H1 (cell line): ENCODE measurements at regions not wholly inside any gene's neighbourhood (a gene's known extent, or its start where the extent isn't known, plus 50 kb on each side); places are given as distances from the start of the nearest gene placed in this dataset.

ENCODE experiments used
- CTCF ChIA-PET: fragments of 300-600 bp; sonication (Branson Sonifier 250); formaldehyde crosslinking; loops from one replicate; lab custom pipeline; 2021; ENCODE audit not compliant: partially characterized antibody; lab: Charles Lee
- POLR2A ChIA-PET: fragments of 300-600 bp; sonication (Branson Sonifier 250); formaldehyde crosslinking; loops from one replicate; lab custom pipeline; 2021; ENCODE audit warnings: inconsistent platforms; ENCODE audit not compliant: partially characterized antibody; lab: Charles Lee
- DNase-seq, 2 experiments: peaks; one replicate each; pipeline versions ENCODE4 v3.0.0 to v3.0.0-alpha.2; 2010 to 2022; ENCODE audit warnings: low spot score in 2 of 2, low read depth in 1 of 2, mixed read lengths in 1 of 2
- FAIRE-seq: peaks from 2 replicates; lab custom pipeline; 2011; peaks lifted over from hg19 to GRCh38; lab: Jason Lieb, UNC
- H2AFZ ChIP-seq: 2 replicates; pipeline ENCODE4 v1.8.1; 2012; ENCODE audit warnings: low read length, inconsistent platforms
- H2AK5ac ChIP-seq: 2 replicates; pipeline ENCODE4 v1.6.1; 2013; ENCODE audit warnings: low read depth, low read length
- H2BK120ac ChIP-seq: replicated peaks from 2 replicates; pipeline ENCODE3; 2013; ENCODE audit warnings: low read depth, low read length, inconsistent platforms
- H2BK12ac ChIP-seq: 2 replicates; pipeline ENCODE4 v1.6.1; 2013; ENCODE audit warnings: low read depth, low read length
- H2BK15ac ChIP-seq: 2 replicates; pipeline ENCODE4 v1.6.1; 2013; ENCODE audit warnings: low read length
- H2BK20ac ChIP-seq: 2 replicates; pipeline ENCODE4 v1.6.1; 2013; ENCODE audit warnings: low read length
- H2BK5ac ChIP-seq: 2 replicates; pipeline ENCODE4 v1.6.1; 2013; ENCODE audit warnings: low read depth, low read length
- H3K14ac ChIP-seq: 2 replicates; pipeline ENCODE4 v1.6.1; 2013; ENCODE audit warnings: inconsistent platforms; ENCODE audit not compliant: insufficient read length
- H3K18ac ChIP-seq: 2 replicates; pipeline ENCODE4 v1.6.1; 2013; ENCODE audit warnings: low read length; ENCODE audit errors: extremely low read depth
- H3K23ac ChIP-seq: 2 replicates; pipeline ENCODE4 v1.6.1; 2013; ENCODE audit warnings: inconsistent platforms; ENCODE audit not compliant: insufficient read length
- H3K23me2 ChIP-seq: 2 replicates; pipeline ENCODE4 v1.6.1; 2013; ENCODE audit warnings: low read depth, low read length
- H3K27ac ChIP-seq: 2 replicates; pipeline ENCODE4 v1.6.1; 2011; ENCODE audit warnings: low read depth, low read length, inconsistent platforms
- H3K27me3 ChIP-seq, 4 experiments: replicated peaks in 1 of 4; 1 replicate in 1 of 4; 2 replicates in 3 of 4; pipeline versions ENCODE4 v1.6.1 to v1.8.1; 2011 to 2013; ENCODE audit warnings: low read length in 3 of 4, mild to moderate bottlenecking in 3 of 4, inconsistent platforms in 2 of 4, mixed read lengths in 2 of 4, moderate library complexity in 1 of 4; ENCODE audit not compliant: control insufficient read depth in 3 of 4, insufficient read depth in 3 of 4; ENCODE audit errors: extremely low read depth in 1 of 4
- H3K36me3 ChIP-seq, 4 experiments: 2 replicates each; pipeline versions ENCODE4 v1.6.1 to v1.8.1; 2011 to 2013; ENCODE audit warnings: mild to moderate bottlenecking in 4 of 4, low read length in 3 of 4, moderate library complexity in 2 of 4, control low read depth in 1 of 4, inconsistent platforms in 1 of 4; ENCODE audit not compliant: insufficient read depth in 4 of 4, control insufficient read depth in 2 of 4
- H3K4ac ChIP-seq: replicated peaks from 2 replicates; pipeline ENCODE3; 2013; ENCODE audit warnings: low read length, low read depth, mixed read lengths, inconsistent platforms; ENCODE audit not compliant: insufficient read length
- H3K4me1 ChIP-seq, 4 experiments: replicated peaks in 1 of 4; 1 replicate in 1 of 4; 2 replicates in 3 of 4; pipeline versions ENCODE4 v1.6.1 to v1.8.1; 2011 to 2013; ENCODE audit warnings: low read length in 3 of 4, inconsistent platforms in 2 of 4, mixed read lengths in 1 of 4; ENCODE audit not compliant: insufficient read depth in 4 of 4, control insufficient read depth in 3 of 4
- H3K4me2 ChIP-seq, 2 experiments: 2 replicates each; pipeline versions ENCODE4 v1.6.1 to v1.8.1; 2011 to 2013; ENCODE audit warnings: low read depth in 2 of 2, low read length in 2 of 2, control low read depth in 1 of 2, inconsistent platforms in 1 of 2, mild to moderate bottlenecking in 1 of 2; ENCODE audit not compliant: insufficient read depth in 1 of 2
- H3K4me3 ChIP-seq, 4 experiments: fragments of 200-600, 300-600 bp in 1 of 4; sonication (generic), shearing (Covaris generic), sonication (Bioruptor Twin) in 1 of 4; 2 replicates each; pipeline versions ENCODE4 v1.5.1 to v1.8.1; 2011 to 2016; ENCODE audit warnings: low read length in 4 of 4, low read depth in 3 of 4, control low read depth in 2 of 4, inconsistent platforms in 2 of 4, mild to moderate bottlenecking in 2 of 4, mixed read lengths in 1 of 4, moderate library complexity in 1 of 4; ENCODE audit not compliant: insufficient read depth in 2 of 4; ENCODE audit errors: extremely low read depth in 1 of 4
- H3K56ac ChIP-seq: replicated peaks from 2 replicates; pipeline ENCODE3; 2013; ENCODE audit warnings: low read depth, mild to moderate bottlenecking, mixed read lengths, low read length, inconsistent platforms; ENCODE audit not compliant: insufficient read length
- H3K79me1 ChIP-seq: 2 replicates; pipeline ENCODE4 v1.6.1; 2013; ENCODE audit warnings: low read depth, low read length, control low read depth
- H3K79me2 ChIP-seq, 2 experiments: 2 replicates each; pipeline versions ENCODE4 v1.6.1 to v1.8.1; 2012 to 2013; ENCODE audit warnings: low read length in 2 of 2, mild to moderate bottlenecking in 2 of 2, inconsistent platforms in 1 of 2; ENCODE audit not compliant: insufficient read depth in 2 of 2, control insufficient read depth in 1 of 2
- H3K9ac ChIP-seq, 4 experiments: replicated peaks in 1 of 4; 1 replicate in 1 of 4; 2 replicates in 3 of 4; pipeline versions ENCODE4 v1.6.1 to v1.8.1; 2011 to 2013; ENCODE audit warnings: low read depth in 3 of 4, low read length in 3 of 4, control low read depth in 2 of 4, mild to moderate bottlenecking in 2 of 4, moderate library complexity in 2 of 4, inconsistent platforms in 1 of 4; ENCODE audit errors: extremely low read depth in 1 of 4
- H3K9me3 ChIP-seq, 2 experiments: 2 replicates each; pipeline versions ENCODE4 v1.6.1 to v1.8.1; 2012 to 2013; ENCODE audit warnings: mild to moderate bottlenecking in 2 of 2, moderate library complexity in 2 of 2, control low read depth in 1 of 2, inconsistent platforms in 1 of 2, low read depth in 1 of 2, low read length in 1 of 2, mixed read lengths in 1 of 2; ENCODE audit not compliant: insufficient read depth in 2 of 2
- H4K20me1 ChIP-seq, 2 experiments: replicated peaks in 1 of 2; 2 replicates each; pipeline versions ENCODE3 to v1.8.1; 2011 to 2013; ENCODE audit warnings: inconsistent platforms in 2 of 2, low read length in 2 of 2, mild to moderate bottlenecking in 1 of 2; ENCODE audit not compliant: insufficient read depth in 2 of 2, control insufficient read depth in 1 of 2
- H4K5ac ChIP-seq: 2 replicates; pipeline ENCODE4 v1.6.1; 2013; ENCODE audit warnings: low read length, low read depth, mixed read lengths, inconsistent platforms; ENCODE audit not compliant: insufficient read length
- H4K8ac ChIP-seq: 2 replicates; pipeline ENCODE4 v1.8.0; 2013; ENCODE audit warnings: mild to moderate bottlenecking, moderate library complexity, low read length, inconsistent platforms; ENCODE audit not compliant: insufficient read depth; ENCODE audit errors: extremely low read depth
- H4K91ac ChIP-seq: replicated peaks from 2 replicates; pipeline ENCODE3; 2013; ENCODE audit warnings: low read length, mixed read lengths, inconsistent platforms; ENCODE audit not compliant: insufficient read length
- CEBPB ChIP-seq: IDR thresholded peaks from 2 replicates; pipeline ENCODE4 v1.6.1; 2012; ENCODE audit warnings: low read depth, low read length
- HDAC2 ChIP-seq, 2 experiments: fragments of 300-600 bp in 1 of 2; sonication (generic) in 1 of 2; IDR thresholded peaks; 2 replicates each; pipeline ENCODE4 v1.6.1; 2011 to 2012; ENCODE audit warnings: low read depth in 2 of 2, low read length in 2 of 2, mild to moderate bottlenecking in 2 of 2, moderate library complexity in 2 of 2, borderline replicate concordance in 1 of 2, inconsistent platforms in 1 of 2
- KDM4A ChIP-seq: IDR thresholded peaks from one replicate; pipeline ENCODE4 v1.7.1; 2012; ENCODE audit warnings: low read depth, mild to moderate bottlenecking, moderate library complexity, low read length, inconsistent platforms; ENCODE audit not compliant: severe bottlenecking
- KDM5A ChIP-seq: fragments of 200-600 bp; IDR thresholded peaks from 2 replicates; pipeline ENCODE4 v1.7.1; 2012; ENCODE audit warnings: mild to moderate bottlenecking, low read length, inconsistent platforms, mixed read lengths
- NRF1 ChIP-seq: IDR thresholded peaks from 2 replicates; pipeline ENCODE4 v1.6.1; 2011; ENCODE audit warnings: mild to moderate bottlenecking, low read depth, low read length, improper control_type of control experiment
- PHF8 ChIP-seq: fragments of 200-600 bp; sonication (generic); conservative IDR thresholded peaks from 2 replicates; pipeline ENCODE4 v1.7.1; 2012; ENCODE audit warnings: low read depth, mild to moderate bottlenecking, inconsistent platforms, low read length, moderate library complexity
- RAD21 ChIP-seq, 2 experiments: IDR thresholded peaks in 1 of 2; conservative IDR thresholded peaks in 1 of 2; 2 replicates each; pipeline ENCODE4 v1.6.1; 2011; ENCODE audit warnings: low read depth in 2 of 2, low read length in 2 of 2, improper control_type of control experiment in 1 of 2, inconsistent platforms in 1 of 2, mild to moderate bottlenecking in 1 of 2, moderate library complexity in 1 of 2
- RNF2 ChIP-seq: fragments of 200-900, 300-1000 bp; sonication (generic); IDR thresholded peaks from 2 replicates; pipeline ENCODE4 v1.7.1; 2016; ENCODE audit warnings: borderline replicate concordance, low read depth, mild to moderate bottlenecking, antibody characterized with exemption, low read length; ENCODE audit not compliant: poor library complexity, severe bottlenecking; ENCODE audit errors: missing control alignments
- SIRT6 ChIP-seq: IDR thresholded peaks from one replicate; pipeline ENCODE4 v1.7.1; 2012; ENCODE audit warnings: low read length, inconsistent platforms
- SP2 ChIP-seq: IDR thresholded peaks from 2 replicates; pipeline ENCODE4 v1.6.1; 2012; ENCODE audit warnings: mild to moderate bottlenecking, low read length, inconsistent platforms
- TAF7 ChIP-seq: optimal IDR thresholded peaks from 2 replicates; pipeline ENCODE3; 2011; ENCODE audit warnings: low read depth, mild to moderate bottlenecking, inconsistent platforms, low read length, moderate library complexity, borderline replicate concordance
- TCF12 ChIP-seq: IDR thresholded peaks from 2 replicates; pipeline ENCODE4 v1.6.1; 2011; ENCODE audit warnings: low read depth, mild to moderate bottlenecking, low read length
- ZNF274 ChIP-seq: IDR thresholded peaks from 2 replicates; pipeline ENCODE4 v1.7.0; 2012; ENCODE audit warnings: low read length, borderline replicate concordance; ENCODE audit errors: extremely low read depth
- WGBS, 2 experiments: shearing (Covaris generic) in 1 of 2; methylation state at CpG; one replicate each; pipeline versions ENCODE4 v1.1.6 to v1.1.7; 2013 to 2015; ENCODE audit warnings: low lambda C conversion rate in 2 of 2, mixed read lengths in 2 of 2, inconsistent platforms in 1 of 2, low coverage in 1 of 2, missing lambda C conversion rate in 1 of 2; ENCODE audit not compliant: insufficient replicate concordance in 2 of 2, insufficient coverage in 1 of 2, insufficient read length in 1 of 2; ENCODE audit errors: extremely low coverage in 1 of 2, missing lambda C conversion rate in 1 of 2; 5-methylcytosine and 5-hydroxymethylcytosine counted together

- no peak overlapping the region for H2BK20ac ChIP-seq
- no peak overlapping the region for H2BK15ac ChIP-seq
- H3K14ac ChIP-seq, result no peak overlapping the region
- TF ChIP-seq PHF8, result no peak
- TF ChIP-seq SP2, result no peak
- TF ChIP-seq KDM4A, result no peak
- no peak for TF ChIP-seq KDM5A
- no peak for TF ChIP-seq NRF1
- no peak for TF ChIP-seq TAF7
- TF ChIP-seq HDAC2 (IDR thresholded peaks at IDR 0.05; ENCODE audit: borderline replicate concordance in 1 of 2, low read depth in 2 of 2, low read length in 2 of 2), result no peak
- TF ChIP-seq TCF12, result no peak
- no peak for TF ChIP-seq ZNF274
- no peak for TF ChIP-seq CEBPB
- no peak for TF ChIP-seq SIRT6
- no peak for TF ChIP-seq RNF2
- TF ChIP-seq RAD21 (IDR thresholded peaks at IDR 0.05 in 1 of 2, conservative IDR thresholded peaks at IDR 0.05 in 1 of 2; ENCODE audit: low read depth in 2 of 2, low read length in 2 of 2), result no peak
- H3K4me3 ChIP-seq, result no peak overlapping the region
- no peak overlapping the region for H3K18ac ChIP-seq
- H3K23me2 ChIP-seq, result no peaks in the 10 kb centered on the region
- POLR2A ChIA-PET, result no interaction called here
- no peaks in the 10 kb centered on the region for H3K79me2 ChIP-seq
- H3K27me3 ChIP-seq, result no peaks in the 10 kb centered on the region
- H3K4ac ChIP-seq, result no peak overlapping the region
- no peak overlapping the region for H3K27ac ChIP-seq
- WGBS, 2 experiments, result 95% methylated on average over 1 of the region's 1 CpG; no CpG with 5 or more reads in 1 of the 2 experiments
- no peak overlapping the region for H2AFZ ChIP-seq
- H3K9me3 ChIP-seq, result no peaks in the 10 kb centered on the region
- no peak overlapping the region for H4K8ac ChIP-seq
- H3K23ac ChIP-seq, result no peak overlapping the region
- DNase-seq (no peak), FAIRE-seq (no peak)
- H4K5ac ChIP-seq, result no peak overlapping the region
- no peak overlapping the region for H3K9ac ChIP-seq
- no peak overlapping the region for H3K4me2 ChIP-seq
- no peak overlapping the region for H4K91ac ChIP-seq
- H3K4me1 ChIP-seq, result no peaks in the 10 kb centered on the region
- no peak overlapping the region for H2BK120ac ChIP-seq
- H3K79me1 ChIP-seq, result no peaks in the 10 kb centered on the region
- no peaks in the 10 kb centered on the region for H3K36me3 ChIP-seq
- H2BK5ac ChIP-seq, result no peak overlapping the region
- H4K20me1 ChIP-seq, result no peaks in the 10 kb centered on the region
- CTCF ChIA-PET, result no interaction called here
- H2BK12ac ChIP-seq, result no peak overlapping the region
- no peak overlapping the region for H2AK5ac ChIP-seq
- H3K56ac ChIP-seq, result no peak overlapping the region
Observed at GRCh38 chr13:58341318-58341717, 709.8 kb downstream of the PCDH17 start.
